ENCODE measurements at regions not wholly inside any gene's neighbourhood (a gene's known extent, or its start where the extent isn't known, plus 50 kb on each side); places are given as distances from the start of the nearest gene placed in this dataset.

GRCh38 chr10:61586829-61587228 lies 75.9 kb upstream of the CABCOCO1 start:
- TF ChIP-seq CTCF (IDR thresholded peaks at IDR 0.05) (no peak), POLR2A (IDR thresholded peaks at IDR 0.05) (no peak)
